Liver (tissue), 8 donors: ENCODE measurements at regions not wholly inside any gene's neighbourhood (a gene's known extent, or its start where the extent isn't known, plus 50 kb on each side); places are given as distances from the start of the nearest gene placed in this dataset.

Experiments used
- DNase-seq: peaks from one replicate; pipeline ENCODE4 v3.0.0-alpha.2; 2017; ENCODE audit warnings: low spot score
- H3K27ac ChIP-seq, 2 donors: one replicate each; pipeline ENCODE4 v1.7.0; 2013; ENCODE audit warnings: inconsistent platforms in 2 of 2, low read length in 2 of 2, control low read depth in 1 of 2, low read depth in 1 of 2, mild to moderate bottlenecking in 1 of 2
- H3K27me3 ChIP-seq, 4 donors: one replicate each; pipeline versions ENCODE4 v1.6.1 to v1.7.0; 2013; ENCODE audit warnings: low read length in 3 of 4, inconsistent platforms in 1 of 4, mild to moderate bottlenecking in 1 of 4, moderate library complexity in 1 of 4; ENCODE audit not compliant: control insufficient read depth in 4 of 4, insufficient read depth in 4 of 4
- H3K36me3 ChIP-seq, 4 donors: one replicate each; pipeline versions ENCODE4 v1.6.1 to v1.7.0; 2013; ENCODE audit warnings: low read length in 3 of 4, mild to moderate bottlenecking in 3 of 4, low read depth in 1 of 4, moderate library complexity in 1 of 4; ENCODE audit not compliant: control insufficient read depth in 4 of 4, insufficient read depth in 3 of 4
- H3K4me1 ChIP-seq, 4 donors: one replicate each; pipeline versions ENCODE4 v1.6.1 to v1.7.0; 2013; ENCODE audit warnings: low read length in 3 of 4, mild to moderate bottlenecking in 3 of 4, moderate library complexity in 1 of 4; ENCODE audit not compliant: control insufficient read depth in 4 of 4, insufficient read depth in 4 of 4
- H3K4me3 ChIP-seq, 3 donors: one replicate each; pipeline versions ENCODE4 v1.6.1 to v1.7.0; 2013; ENCODE audit warnings: low read length in 3 of 3, control low read depth in 1 of 3, low read depth in 1 of 3, mild to moderate bottlenecking in 1 of 3
- H3K9ac ChIP-seq, 2 donors: one replicate each; pipeline ENCODE4 v1.7.0; 2013; ENCODE audit warnings: low read length in 2 of 2, mild to moderate bottlenecking in 2 of 2, moderate library complexity in 2 of 2, control low read depth in 1 of 2, low read depth in 1 of 2
- H3K9me3 ChIP-seq, 4 donors: one replicate each; pipeline versions ENCODE4 v1.6.1 to v1.7.0; 2013; ENCODE audit warnings: low read length in 3 of 4; ENCODE audit not compliant: control insufficient read depth in 4 of 4
- ATF3 ChIP-seq: IDR thresholded peaks from 2 replicates; pipeline ENCODE4 v1.6.1; 2016; ENCODE audit warnings: antibody characterized with exemption
- CTCF ChIP-seq: fragments of 150-350 bp; IDR thresholded peaks from 2 replicates; pipeline ENCODE4 v1.5.1; 2017; ENCODE audit warnings: improper control_type of control experiment, low read depth, low read length; ENCODE audit not compliant: missing input control
- EGR1 ChIP-seq, 2 donors: IDR thresholded peaks; 2 replicates each; pipeline ENCODE4 v1.6.1; 2016 to 2018; ENCODE audit warnings: antibody characterized with exemption in 2 of 2, low read depth in 2 of 2
- FOXA1 ChIP-seq: IDR thresholded peaks from 2 replicates; pipeline ENCODE4 v1.6.1; 2016; ENCODE audit warnings: antibody characterized with exemption
- FOXA2 ChIP-seq: IDR thresholded peaks from 2 replicates; pipeline ENCODE4 v1.6.1; 2016; ENCODE audit warnings: antibody characterized with exemption
- GABPA ChIP-seq, 2 donors: IDR thresholded peaks in 1 of 2; conservative IDR thresholded peaks in 1 of 2; 2 replicates each; pipeline ENCODE4 v1.6.1; 2016; ENCODE audit warnings: antibody characterized with exemption in 2 of 2, mild to moderate bottlenecking in 1 of 2, moderate library complexity in 1 of 2
- HNF4A ChIP-seq, 2 donors: conservative IDR thresholded peaks; 2 replicates each; pipeline ENCODE4 v1.6.1; 2016; ENCODE audit warnings: antibody characterized with exemption in 2 of 2, mild to moderate bottlenecking in 2 of 2
- HNF4G ChIP-seq: IDR thresholded peaks from 2 replicates; pipeline ENCODE4 v1.6.1; 2016; ENCODE audit warnings: antibody characterized with exemption
- JUND ChIP-seq, 2 donors: IDR thresholded peaks; 2 replicates each; pipeline ENCODE4 v1.6.1; 2016; ENCODE audit warnings: antibody characterized with exemption in 2 of 2
- MAX ChIP-seq: IDR thresholded peaks from 2 replicates; pipeline ENCODE4 v1.6.1; 2016; ENCODE audit warnings: antibody characterized with exemption
- NR2F2 ChIP-seq: IDR thresholded peaks from 2 replicates; pipeline ENCODE4 v1.6.1; 2016; ENCODE audit warnings: antibody characterized with exemption
- RAD21 ChIP-seq, 2 donors: IDR thresholded peaks; 2 replicates each; pipeline ENCODE4 v1.6.1; 2016; ENCODE audit warnings: antibody characterized with exemption in 2 of 2, mild to moderate bottlenecking in 2 of 2
- REST ChIP-seq: IDR thresholded peaks from 2 replicates; pipeline ENCODE4 v1.6.1; 2016; ENCODE audit warnings: antibody characterized with exemption, mild to moderate bottlenecking
- RXRA ChIP-seq, 2 donors: IDR thresholded peaks; 2 replicates each; pipeline ENCODE4 v1.6.1; 2017 to 2018; ENCODE audit warnings: antibody characterized with exemption in 2 of 2, mild to moderate bottlenecking in 1 of 2
- SP1 ChIP-seq: IDR thresholded peaks from 2 replicates; pipeline ENCODE4 v1.6.1; 2018; ENCODE audit warnings: antibody characterized with exemption, mild to moderate bottlenecking
- TAF1 ChIP-seq: conservative IDR thresholded peaks from 2 replicates; pipeline ENCODE4 v1.6.1; 2016; ENCODE audit warnings: antibody characterized with exemption, mild to moderate bottlenecking
- YY1 ChIP-seq: IDR thresholded peaks from 2 replicates; pipeline ENCODE4 v1.6.1; 2016; ENCODE audit warnings: antibody characterized with exemption, mild to moderate bottlenecking
- ZBTB33 ChIP-seq: IDR thresholded peaks from 2 replicates; pipeline ENCODE4 v1.6.1; 2016; ENCODE audit warnings: antibody characterized with exemption
- WGBS: extraction: QIAGEN DNeasy Blood & Tissue Kit; methylation state at CpG from one replicate; pipeline ENCODE4 v1.1.7; 2013; 5-methylcytosine and 5-hydroxymethylcytosine counted together
- donor health status: healthy.
- donor health status: healthy.
- donor health status: healthy.
- donor health status: healthy.
- donor health status: healthy.

GRCh38 chr3:162122405-162122804 lies 625.8 kb downstream of the OTOL1 start:
- no peak overlapping the region for H3K9ac ChIP-seq
- DNase-seq: no peak
- 38% methylated on average over 1 of the region's 1 CpG for WGBS
- no peak overlapping the region for H3K27ac ChIP-seq
- no peaks in the 10 kb centered on the region for H3K27me3 ChIP-seq
- TF ChIP-seq GABPA (IDR thresholded peaks at IDR 0.05 in 1 of 2, conservative IDR thresholded peaks at IDR 0.05 in 1 of 2) (no peak), JUND (IDR thresholded peaks at IDR 0.05) (no peak), EGR1 (IDR thresholded peaks at IDR 0.05; ENCODE audit: low read depth in 2 of 2) (no peak), CTCF (no peak), TAF1 (no peak)
- no peaks in the 10 kb centered on the region for H3K36me3 ChIP-seq
- H3K9me3 ChIP-seq: no peaks in the 10 kb centered on the region
- no peak overlapping the region for H3K4me3 ChIP-seq
- H3K4me1 ChIP-seq: no peaks in the 10 kb centered on the region

GRCh38 chr3:162125790-162126189 lies 629.2 kb downstream of the OTOL1 start:
- Histone ChIP-seq H3K27me3 (no peaks in the 10 kb centered on the region), H3K4me3 (no peak overlapping the region), H3K9ac (no peak overlapping the region), H3K27ac (no peak overlapping the region), H3K36me3 (no peaks in the 10 kb centered on the region), H3K9me3 (no peaks in the 10 kb centered on the region), H3K4me1 (no peaks in the 10 kb centered on the region)
- 74% methylated on average over 1 of the region's 1 CpG for WGBS
- TF ChIP-seq HNF4G: no peak
- no peak for TF ChIP-seq FOXA1
- no peak for TF ChIP-seq EGR1 (IDR thresholded peaks at IDR 0.05; ENCODE audit: low read depth in 2 of 2)
- TF ChIP-seq REST: no peak
- no peak for TF ChIP-seq NR2F2
- TF ChIP-seq RXRA (IDR thresholded peaks at IDR 0.05): no peak
- TF ChIP-seq GABPA (IDR thresholded peaks at IDR 0.05 in 1 of 2, conservative IDR thresholded peaks at IDR 0.05 in 1 of 2): no peak
- no peak for TF ChIP-seq HNF4A (conservative IDR thresholded peaks at IDR 0.05)
- no peak for TF ChIP-seq ATF3
- TF ChIP-seq ZBTB33: no peak
- no peak for TF ChIP-seq YY1
- TF ChIP-seq MAX: no peak
- no peak for TF ChIP-seq TAF1
- no peak for TF ChIP-seq RAD21 (IDR thresholded peaks at IDR 0.05)
- no peak for TF ChIP-seq FOXA2
- no peak for TF ChIP-seq JUND (IDR thresholded peaks at IDR 0.05)
- TF ChIP-seq SP1: no peak
- TF ChIP-seq CTCF: no peak
- no peak for DNase-seq
